Urothelium cell line (cell line): ENCODE measurements at regions not wholly inside any gene's neighbourhood (a gene's known extent, or its start where the extent isn't known, plus 50 kb on each side); places are given as distances from the start of the nearest gene placed in this dataset.

Source experiments
- DNase-seq: peaks from one replicate; pipeline ENCODE4 v3.0.0; 2011; ENCODE audit warnings: low spot score, mixed read lengths
- FAIRE-seq: peaks from 2 replicates; lab custom pipeline; 2011; peaks lifted over from hg19 to GRCh38; lab: Jason Lieb, UNC

DNA sequence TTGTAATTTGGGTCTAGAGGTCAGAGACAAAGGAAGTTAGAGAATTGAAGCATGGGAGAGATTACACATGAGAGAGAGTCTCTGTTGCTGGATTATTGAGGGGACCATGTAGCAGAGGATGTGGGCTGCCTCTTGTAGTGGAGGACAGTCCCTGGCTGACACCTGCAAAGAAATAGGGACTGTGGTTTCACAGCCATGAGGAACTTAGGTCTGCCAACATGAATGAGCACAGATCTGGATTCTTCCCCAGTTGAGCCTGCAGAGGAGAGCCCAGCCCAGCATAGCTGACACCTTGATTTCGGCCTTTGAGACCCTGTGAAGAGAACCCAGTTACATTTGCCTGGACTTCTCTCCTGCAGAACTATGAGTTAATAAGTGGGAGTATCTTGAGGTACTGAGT is 179.5 kb upstream of the TWIST2 start:
- DNase-seq (no peak), FAIRE-seq (no peak)

DNA sequence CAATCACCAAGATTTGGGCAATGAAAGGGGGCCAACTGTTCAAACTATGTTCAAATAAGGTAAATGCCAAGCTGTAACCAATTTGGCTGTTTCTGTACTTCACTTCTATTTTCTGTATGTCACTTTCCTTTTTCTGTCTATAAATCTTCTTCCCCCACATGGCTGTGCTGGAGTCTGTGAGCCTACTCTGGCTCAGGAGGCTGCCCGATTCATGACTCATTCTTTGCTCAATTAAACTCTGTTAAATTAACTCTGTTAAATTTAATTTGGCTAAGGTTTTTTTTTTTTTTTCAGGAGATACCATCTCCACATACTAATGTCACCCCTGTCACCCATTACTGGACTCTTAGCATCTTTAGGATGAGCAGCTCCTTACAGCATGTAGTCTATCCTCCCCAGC is 178.8 kb upstream of the TWIST2 start:
- FAIRE-seq (no peak), DNase-seq (no peak)

DNA sequence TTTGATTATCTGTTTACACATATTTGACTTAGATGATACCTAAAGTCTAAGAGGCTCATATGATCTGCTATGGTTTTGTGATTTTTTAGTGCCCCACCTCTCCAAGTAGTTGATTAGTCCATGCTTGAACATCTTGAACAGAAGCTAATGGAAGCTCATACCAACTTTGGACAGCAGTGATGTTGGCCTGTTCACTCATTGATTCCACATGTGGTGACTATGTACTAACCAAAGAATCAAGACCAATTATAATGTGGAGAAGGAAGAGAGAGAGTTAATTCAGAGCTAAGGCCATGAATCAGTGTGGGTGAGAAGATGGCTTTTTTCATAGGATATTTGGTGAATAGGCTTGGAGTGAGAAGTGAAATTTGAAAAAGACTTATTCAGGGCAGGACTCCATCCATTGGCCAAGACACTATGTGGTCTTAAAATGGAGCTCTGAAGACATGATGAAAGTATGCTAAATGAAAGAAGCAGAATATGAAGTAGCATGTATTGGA is 178.3 kb upstream of the TWIST2 start:
- no peak for FAIRE-seq
- DNase-seq = no peak

DNA sequence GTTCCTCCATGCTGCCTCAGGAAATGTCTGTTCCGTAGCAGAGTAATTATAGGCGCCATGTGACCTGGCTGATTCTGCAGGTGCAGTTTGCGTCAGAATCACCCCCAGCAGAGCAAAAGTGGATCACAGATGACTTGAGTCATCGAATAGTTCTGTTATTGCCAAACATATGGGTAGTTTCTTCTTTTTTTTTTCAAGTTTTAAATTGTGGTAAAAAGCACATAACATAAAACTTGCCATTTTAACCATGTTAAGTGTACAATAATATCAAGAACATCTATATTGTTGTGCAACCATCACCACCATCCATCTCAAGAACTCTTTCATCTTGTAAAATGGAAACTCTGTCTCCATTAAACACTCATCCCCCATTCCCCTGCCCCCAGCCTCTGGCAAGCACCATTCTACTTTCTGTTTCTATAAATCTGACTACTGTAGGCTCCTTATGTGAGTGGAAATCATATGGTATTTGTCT is 177.7 kb upstream of the TWIST2 start:
- FAIRE-seq = no peak
- no peak for DNase-seq

DNA sequence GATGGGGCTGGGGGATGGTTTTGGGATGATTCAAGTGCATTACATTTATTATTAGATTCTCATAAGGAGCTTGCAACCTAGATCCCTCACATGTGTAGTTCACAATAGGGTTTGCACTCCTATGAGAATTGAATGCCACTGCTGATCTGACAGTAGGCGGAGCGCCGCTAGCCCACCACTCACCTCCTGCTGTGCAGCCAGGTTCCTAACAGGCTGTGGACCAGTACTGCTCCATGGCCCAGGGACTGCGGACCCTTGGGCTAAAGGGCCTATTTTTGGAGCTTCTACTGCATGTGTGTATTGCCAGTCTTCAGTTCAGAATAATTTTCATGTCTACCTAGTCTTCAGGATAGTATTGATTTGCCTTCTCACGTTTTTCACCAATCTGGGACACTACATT is 165.3 kb upstream of the TWIST2 start:
- DNase-seq = no peak
- FAIRE-seq = no peak

DNA sequence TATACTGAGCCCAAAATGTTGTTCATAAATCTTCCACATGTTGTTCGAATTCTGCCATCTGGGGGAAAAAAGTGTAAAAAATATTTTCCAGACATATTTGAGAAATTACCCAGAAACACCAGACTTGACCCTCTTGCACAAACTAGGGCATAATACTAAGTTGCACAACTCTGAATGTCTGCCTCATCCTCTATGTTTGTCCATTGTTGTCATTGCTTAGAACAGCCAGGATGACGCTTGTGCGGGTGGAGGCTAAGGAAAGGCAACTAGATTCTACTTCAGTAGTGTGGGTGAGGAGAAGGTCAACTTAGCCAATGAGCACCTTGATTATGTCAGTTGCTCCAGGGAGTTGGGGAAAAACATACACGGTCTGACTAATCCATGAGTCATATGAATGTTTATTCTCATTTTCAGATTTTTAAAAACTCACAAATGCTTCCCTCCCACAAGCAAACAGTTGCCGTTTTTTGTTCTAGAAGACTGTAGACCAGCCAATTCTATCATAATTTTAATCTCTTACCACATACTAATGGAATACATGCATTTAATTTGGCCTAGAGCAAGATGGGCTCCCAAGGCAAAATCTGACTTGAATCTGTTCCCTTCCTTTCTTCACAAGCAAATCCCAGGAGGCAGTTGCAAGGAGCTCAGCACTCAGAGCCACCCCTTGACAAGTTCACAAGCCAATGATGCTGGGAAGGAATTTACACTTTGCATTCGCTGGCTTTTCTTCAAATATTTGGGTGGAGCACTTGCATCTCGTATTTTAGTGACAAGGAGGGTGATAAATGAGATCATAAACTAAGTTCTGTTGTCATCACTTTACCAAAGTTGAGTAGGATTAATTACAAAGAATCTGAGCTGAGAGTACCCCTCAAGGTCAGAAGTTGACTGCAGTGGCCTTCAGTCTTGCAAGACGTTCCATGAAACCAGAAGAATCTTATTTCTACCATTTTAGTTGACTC is 163.2 kb upstream of the TWIST2 start:
- DNase-seq (peak; percentile 88), FAIRE-seq (peak; percentile 65)

DNA sequence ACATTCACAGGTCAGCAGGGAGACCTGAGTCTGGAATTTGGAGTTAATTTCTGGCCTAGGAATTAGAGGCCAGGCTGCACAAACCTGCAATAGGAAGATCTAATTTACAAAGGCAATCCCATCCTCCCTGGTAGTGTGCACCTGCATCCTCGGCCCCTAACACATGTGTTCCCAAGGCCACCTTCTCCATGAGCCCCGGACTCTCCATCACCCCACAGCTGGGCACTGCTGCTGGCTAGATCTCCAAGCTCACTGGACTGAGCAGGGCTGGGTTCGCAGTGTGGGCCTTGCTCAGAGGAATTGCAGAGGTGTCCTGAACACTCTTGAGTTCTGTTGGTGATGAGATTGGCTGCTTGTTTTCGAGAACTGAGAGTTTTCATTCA is 162.6 kb upstream of the TWIST2 start:
- FAIRE-seq (no peak), DNase-seq (no peak)

DNA sequence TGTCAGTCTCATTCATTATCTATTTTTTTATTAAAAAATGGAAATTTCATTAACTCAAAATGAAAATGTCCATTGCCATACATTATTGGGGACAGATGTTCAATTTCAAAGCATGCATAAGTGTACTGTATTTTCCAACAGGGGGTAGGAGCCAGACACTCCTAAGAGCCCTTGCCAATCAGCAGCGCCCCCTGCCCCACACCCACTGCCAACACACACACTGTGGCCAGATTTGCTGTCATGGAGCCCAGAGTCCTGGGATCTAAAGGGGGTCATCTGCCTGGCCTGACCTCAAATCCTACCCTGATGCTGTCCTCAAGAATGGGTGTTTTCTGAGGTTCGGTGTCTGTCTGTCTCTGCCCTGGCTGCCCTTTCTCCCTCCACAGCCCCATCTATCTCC is 162.2 kb upstream of the TWIST2 start:
- FAIRE-seq = no peak
- DNase-seq = no peak

DNA sequence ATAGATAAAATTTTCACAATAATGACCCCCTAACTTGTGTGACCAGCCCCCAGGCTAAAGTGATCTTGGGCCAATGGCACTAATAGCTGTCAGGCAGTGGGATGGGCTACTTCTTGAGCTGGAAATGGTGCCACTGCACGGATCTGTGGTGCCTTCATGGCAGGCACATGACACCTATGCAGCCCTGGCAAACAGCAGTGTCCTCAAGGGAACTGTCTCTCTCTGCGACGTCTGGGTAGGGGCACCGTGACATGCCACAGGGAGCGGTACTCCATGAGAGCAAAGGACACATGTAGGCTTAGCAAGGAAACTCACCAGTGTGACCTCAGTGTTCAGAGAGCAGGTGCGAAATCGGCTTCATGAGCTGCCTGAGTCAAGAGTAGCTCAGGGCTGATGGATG is 161.7 kb upstream of the TWIST2 start:
- DNase-seq (no peak), FAIRE-seq (no peak)

DNA sequence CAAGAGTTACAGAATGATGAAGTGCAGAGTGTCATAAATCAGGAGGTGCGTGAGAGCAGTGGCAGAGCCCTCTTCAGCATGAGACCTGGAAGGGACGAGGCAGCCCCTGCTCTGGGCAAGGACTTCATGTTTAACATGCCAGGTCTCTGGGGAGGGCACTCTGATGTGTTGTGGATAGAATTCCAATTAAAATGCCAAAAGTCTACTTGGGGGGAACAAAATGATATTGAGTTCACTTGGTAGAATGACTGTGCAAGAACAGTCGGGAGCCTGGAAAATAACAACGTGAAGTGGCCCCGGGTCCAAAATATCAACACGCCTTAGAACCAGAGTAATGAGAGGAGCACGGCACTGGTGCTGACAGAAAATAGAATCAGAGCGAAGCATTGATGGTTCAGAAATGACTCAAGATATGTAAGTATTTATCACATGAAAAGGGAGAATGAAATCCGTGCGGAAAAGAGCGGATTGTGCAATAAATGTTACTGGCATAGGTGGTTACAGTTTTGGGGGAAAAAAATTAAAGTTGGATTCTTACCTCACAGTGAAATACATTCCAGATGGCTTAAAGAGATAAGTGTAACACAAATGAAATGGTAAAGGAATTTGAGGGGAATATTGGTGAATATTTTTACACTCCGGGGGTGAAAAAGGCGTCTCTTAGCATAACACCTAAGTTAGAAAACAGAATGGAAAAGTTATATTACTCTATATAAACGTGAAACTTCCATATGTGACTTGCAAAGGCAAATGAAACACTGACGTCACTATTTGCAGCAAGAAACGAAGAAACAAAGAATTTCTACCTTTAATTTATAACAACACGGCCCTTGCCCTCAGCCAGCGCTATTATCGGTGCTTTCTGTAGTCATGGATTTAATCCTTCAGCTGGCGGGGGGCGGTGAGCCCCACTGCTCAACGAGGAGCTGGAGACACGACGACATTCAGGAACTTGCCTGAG is 159.4 kb upstream of the TWIST2 start:
- no peak for DNase-seq
- no peak for FAIRE-seq

DNA sequence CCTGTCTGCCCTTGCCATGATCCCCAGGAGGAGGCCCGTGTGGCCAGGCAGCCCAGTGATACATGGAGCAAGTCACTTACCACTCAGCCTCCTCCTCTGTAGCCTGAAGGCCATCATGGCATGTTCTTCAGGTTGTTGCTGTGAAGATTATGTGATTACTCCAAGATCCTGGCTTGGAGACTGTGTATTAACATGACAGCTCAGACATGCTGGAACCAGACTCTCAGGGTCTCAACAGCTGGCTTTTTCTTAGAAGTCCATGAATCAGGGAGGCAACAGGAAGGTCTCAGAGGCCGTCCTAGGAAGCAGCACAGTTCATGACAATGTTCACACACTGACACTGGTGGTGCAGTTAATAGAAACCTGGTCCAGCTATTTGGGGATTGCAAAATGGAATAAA is 158.6 kb upstream of the TWIST2 start:
- FAIRE-seq (no peak), DNase-seq (no peak)

DNA sequence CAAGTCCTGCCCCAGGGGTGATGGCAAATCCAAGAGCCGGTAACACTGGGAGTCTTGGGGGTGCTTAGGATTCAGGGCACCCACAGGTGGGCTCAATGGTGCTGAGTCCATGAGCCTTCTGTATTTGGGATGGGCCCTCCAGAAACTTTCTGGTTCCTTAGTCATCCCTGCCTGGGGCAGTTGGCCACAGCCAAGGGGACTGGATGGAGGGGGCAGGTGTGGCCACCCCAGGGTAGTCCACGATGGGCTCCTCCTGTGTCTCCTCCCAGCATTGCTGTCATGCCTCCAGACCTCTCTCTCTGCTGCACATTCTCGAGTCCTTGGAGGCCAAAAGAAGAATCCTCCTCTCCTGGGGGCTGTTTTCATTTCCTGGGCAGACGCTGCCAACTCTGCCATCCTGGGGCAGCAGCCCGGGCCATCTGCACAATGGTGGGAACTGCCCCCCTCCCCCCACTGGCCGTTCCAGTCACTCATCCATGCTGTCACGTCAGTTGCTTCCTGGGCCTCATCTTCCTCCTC is 158.0 kb upstream of the TWIST2 start:
- peak; percentile 1 for DNase-seq
- no peak for FAIRE-seq

DNA sequence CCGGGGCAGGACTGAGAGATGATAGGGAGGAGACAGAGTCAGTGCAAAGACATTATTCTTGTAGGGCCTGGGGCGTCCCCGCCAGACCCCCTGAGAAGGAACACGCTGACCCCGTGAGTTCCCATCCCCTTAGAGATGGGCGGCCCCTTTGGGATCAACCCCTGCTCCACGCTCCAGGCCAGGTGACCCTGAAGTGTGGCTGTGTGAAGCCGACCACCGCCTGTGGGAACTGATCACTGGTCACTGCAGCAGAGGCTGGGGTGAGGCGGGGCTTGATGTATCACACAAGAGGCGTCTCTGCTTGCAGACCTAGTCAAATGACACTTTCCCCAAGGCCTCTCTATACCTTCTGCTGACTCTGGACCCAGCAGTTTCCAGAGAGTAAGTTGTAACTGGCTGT is 157.4 kb upstream of the TWIST2 start:
- no peak for FAIRE-seq
- no peak for DNase-seq

DNA sequence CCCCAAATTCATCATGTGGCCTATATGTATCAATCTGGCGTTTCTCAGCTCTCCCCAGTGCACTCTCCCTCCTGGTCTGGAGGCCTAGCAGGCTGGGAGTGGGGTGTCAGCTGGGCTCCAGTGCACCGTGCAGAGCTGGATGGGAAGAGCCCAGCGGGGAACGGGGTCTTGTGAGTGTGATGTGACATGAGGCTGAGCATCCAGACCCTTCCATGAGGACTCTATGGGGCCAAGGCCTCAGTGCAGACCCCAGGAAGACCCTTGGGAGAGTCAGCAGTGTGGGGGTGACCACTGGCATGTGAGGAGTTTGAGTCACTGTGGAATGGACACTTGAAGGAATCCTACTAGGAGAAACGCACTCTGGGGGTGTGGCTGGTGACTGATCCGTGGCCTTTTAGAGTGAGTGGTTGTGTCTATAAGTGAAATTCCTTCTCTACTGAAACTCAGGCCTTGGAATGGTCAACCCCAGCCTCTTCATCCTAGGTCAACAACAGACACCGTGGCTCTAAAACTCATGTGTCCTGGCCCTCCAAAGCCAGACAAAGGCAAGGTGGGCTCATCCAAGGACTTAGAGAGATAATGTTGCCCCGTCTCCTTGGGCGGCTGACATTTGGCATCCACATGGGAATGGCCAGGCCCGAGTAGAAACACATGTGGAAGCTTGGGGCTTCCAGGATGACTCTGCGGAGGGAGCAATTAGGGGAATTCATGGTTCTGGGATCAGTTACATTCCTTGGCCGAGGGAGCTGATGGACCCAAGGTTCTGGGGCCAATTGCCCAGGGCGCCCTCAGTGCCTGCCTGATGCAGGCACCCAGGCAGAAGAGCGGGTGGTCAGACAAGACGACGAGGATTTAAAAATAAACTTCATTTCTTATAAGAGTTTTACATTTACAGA is 156.0 kb upstream of the TWIST2 start:
- DNase-seq (peak; percentile 0), FAIRE-seq (no peak)

DNA sequence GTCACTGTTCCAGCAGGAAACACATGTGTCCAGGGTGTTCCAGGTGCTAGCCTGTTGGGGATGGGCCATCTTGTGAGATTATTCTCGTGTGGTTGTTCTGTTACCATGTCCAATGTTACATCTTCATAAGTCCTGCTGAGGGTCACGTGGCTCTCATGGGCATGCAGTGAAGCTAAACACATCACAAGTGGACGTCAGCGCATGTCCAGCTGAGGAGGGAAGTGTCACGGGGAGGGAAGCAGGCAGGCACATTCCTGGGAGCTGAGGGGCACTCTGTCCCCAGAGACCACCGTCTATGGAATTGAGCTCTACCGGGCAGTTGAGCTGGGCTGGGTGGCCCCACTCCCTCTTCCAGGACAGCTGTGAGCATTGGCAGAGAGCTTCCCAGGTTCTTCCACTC is 155.3 kb upstream of the TWIST2 start:
- no peak for FAIRE-seq
- DNase-seq = no peak

DNA sequence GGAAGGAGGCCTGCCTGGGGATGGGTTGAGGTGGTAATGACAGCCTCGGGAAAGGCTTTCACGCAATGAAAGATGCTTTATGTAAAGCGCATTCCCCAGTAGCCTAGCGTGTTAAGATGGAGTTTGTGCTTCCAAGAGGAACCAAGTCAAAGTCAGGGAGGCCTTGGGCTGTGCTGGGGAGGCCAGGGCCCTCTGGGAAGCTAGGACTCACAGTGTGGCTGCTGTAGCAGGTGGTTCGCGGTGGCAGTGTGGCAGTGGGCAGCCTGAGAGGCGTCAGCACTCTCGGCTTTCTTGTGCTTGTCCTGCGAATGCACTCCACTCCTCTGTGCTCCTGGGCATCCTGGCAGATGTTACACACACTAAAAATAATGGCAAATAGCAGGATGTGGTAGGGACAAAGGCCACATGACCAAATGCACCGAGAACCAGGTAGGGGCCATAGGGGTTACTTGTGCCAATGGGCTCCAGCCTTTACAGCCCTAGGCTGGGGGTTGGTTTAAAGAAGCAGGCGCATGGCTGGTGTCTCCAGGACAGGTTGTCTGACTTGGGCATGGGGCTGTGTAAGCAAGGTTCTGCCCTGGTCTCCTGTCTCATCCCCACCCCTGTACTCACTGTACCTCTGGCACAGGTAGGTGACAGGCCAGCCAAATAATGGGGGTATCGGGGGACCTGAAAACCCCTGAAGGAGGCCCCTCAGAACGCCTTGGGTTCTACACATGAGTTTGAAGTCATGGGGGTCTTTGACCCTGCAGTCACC is 154.4 kb upstream of the TWIST2 start:
- FAIRE-seq = no peak
- peak; percentile 0 for DNase-seq

DNA sequence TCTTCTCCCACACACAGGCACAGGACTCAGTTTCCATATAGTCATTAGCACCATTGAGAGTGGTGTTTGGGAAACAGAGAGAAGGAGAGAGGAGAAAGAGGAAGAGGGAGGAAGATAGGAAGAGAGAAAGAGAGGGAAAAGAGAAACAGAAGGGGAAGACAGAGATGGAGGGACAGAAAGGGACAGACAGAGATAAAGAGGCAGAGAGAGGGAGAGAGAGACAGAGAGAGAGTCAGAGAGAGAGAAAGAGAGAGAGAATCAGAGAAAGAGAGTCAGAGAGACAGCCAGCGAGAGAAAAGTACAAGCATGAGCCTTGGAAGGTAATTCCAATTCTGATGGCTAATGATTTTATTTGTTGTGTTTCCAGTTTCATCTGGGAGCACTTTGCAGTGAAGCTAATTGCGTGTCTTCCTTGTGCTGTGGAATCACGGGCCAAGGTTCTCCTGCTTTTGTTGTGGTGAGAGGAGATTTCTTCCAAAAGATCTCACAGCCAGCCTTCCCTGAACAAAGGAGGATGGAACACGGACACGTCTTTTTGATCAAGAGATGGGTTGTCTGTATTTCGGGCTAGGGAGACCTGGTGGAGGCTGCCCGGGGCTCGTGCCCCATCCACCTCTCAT is 153.6 kb upstream of the TWIST2 start:
- FAIRE-seq = no peak
- peak; percentile 0 for DNase-seq

DNA sequence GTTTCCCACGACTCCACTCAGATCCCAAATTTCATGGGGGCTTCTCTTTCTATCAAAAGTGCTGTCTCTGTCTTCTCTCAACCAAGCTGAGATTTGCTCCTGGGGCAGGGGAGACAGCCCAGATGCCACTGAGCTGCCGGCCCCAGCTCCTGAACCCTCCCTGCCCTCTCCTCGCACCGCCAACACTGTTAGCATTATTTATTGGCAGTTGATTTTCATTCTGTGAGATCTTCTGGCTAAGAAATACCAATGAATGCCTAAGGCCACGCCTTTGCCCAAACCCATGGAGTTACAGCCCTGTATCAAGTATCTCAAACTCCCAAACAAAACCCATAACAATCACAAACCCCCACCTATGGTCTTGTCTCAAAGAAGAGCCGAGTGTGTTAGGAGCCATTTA is 153.0 kb upstream of the TWIST2 start:
- FAIRE-seq = no peak
- no peak for DNase-seq

DNA sequence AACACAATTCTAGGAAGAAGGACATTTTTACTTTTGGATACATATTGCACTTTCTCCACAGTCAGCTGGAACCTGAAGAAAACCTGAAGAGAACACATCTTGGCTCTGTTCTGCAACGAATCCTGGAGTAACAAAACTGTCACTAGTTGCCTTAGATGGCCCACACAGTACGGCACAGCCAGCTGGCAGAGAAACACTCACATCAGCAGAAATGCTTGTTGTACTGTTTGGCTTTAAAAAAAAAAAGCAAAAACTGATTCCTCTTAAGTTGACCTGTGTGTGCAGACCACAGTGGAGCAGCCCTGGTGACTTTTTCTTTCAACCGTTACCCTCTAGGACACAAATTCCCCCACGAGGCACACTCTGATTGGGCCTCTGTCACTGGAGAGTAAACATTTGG is 152.3 kb upstream of the TWIST2 start:
- FAIRE-seq (no peak), DNase-seq (no peak)
